ENCODE measurements at regions not wholly inside any gene's neighbourhood (a gene's known extent, or its start where the extent isn't known, plus 50 kb on each side); places are given as distances from the start of the nearest gene placed in this dataset.

DNA sequence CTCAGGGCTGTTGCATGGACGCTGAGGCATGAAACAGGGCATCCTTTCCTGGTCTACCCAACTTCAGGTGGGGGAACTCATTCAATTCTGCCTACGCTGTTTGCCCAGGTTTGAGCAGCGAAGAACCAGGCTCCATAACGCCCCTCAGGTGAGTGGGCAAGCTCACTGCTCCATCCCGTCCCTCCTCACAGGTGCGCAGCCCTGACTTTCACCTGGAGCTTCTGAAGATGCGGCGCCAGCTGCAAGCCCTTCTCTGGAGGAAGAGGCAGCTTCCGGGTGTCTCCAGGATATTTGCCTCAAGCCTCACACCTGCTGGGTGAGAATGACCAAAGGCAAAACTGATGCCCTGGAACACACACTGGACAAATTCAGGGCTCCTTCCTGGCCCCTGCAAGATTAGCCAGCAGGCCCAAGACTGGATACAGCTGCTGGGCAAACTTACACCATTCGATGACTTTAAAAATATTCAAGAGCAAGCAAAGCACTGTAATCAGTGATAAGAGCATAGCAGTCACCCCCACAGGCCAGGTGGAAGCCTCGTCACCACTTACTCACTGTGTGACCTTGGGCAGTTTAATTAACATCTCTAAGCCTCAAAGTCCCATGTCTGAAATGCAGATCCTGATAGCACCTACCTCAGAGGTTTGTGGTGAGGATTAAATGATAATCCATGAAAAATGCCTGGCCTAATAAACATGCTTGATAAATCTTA, 97.7 kb downstream of the GYPC start:
- no peaks in the 10 kb centered on the region for H3K4me1 ChIP-seq (ENCODE audit: insufficient read depth, low read length, poor library complexity, severe bottlenecking)
- TF ChIP-seq EZH2 (IDR thresholded peaks at IDR 0.05; ENCODE audit: borderline replicate concordance, low read depth, low read length, poor library complexity, severe bottlenecking) = no peak
- CTCF ChIA-PET = no interaction called here

GRCh38 chr2:126754240-126755004, 98.5 kb downstream of the GYPC start:
- intact Hi-C loops (cut with micrococcal nuclease; ENCODE audit: unreplicated experiment) = no loop called here
- no peak overlapping the region for H3K27ac ChIP-seq (ENCODE audit: low read depth, low read length, poor library complexity, severe bottlenecking)
- ChIA-PET POLR2A (ENCODE audit: low non-redundant PET) (no interaction called here), CTCF (no interaction called here)
- H3K4me3 ChIP-seq (ENCODE audit: low read depth, low read length, poor library complexity, severe bottlenecking) = no peak overlapping the region
- no peak for DNase-seq (ENCODE audit: low spot score)
- BruUV-seq (replicated peaks) = no TSS peak
- H3K4me1 ChIP-seq (ENCODE audit: insufficient read depth, low read length, poor library complexity, severe bottlenecking) = no peaks in the 10 kb centered on the region
- no peaks in the 10 kb centered on the region for H3K9me3 ChIP-seq (ENCODE audit: low read depth, low read length, poor library complexity, severe bottlenecking)
- H3K27me3 ChIP-seq (replicated peaks; ENCODE audit: insufficient read depth, low read depth, low read length, poor library complexity) = no peaks in the 10 kb centered on the region
- H3K36me3 ChIP-seq (ENCODE audit: insufficient read depth, low read length, poor library complexity, severe bottlenecking) = no peaks in the 10 kb centered on the region
- no peak for TF ChIP-seq EZH2 (IDR thresholded peaks at IDR 0.05; ENCODE audit: borderline replicate concordance, low read depth, low read length, poor library complexity, severe bottlenecking)
- TF ChIP-seq CTCF (conservative IDR thresholded peaks at IDR 0.05; ENCODE audit: low read depth, low read length) = no peak

More for the DNA sequence above, 97.7 kb downstream of the GYPC start:
- H3K27me3 ChIP-seq (replicated peaks; ENCODE audit: insufficient read depth, low read depth, low read length, poor library complexity) = no peaks in the 10 kb centered on the region
- no peak overlapping the region for H3K27ac ChIP-seq (ENCODE audit: low read depth, low read length, poor library complexity, severe bottlenecking)
- POLR2A ChIA-PET (ENCODE audit: low non-redundant PET) = no interaction called here
- H3K36me3 ChIP-seq (ENCODE audit: insufficient read depth, low read length, poor library complexity, severe bottlenecking) = no peaks in the 10 kb centered on the region
- no peaks in the 10 kb centered on the region for H3K9me3 ChIP-seq (ENCODE audit: low read depth, low read length, poor library complexity, severe bottlenecking)
- BruUV-seq (replicated peaks) = no TSS peak
- no peak overlapping the region for H3K4me3 ChIP-seq (ENCODE audit: low read depth, low read length, poor library complexity, severe bottlenecking)
- no peak for DNase-seq (ENCODE audit: low spot score)
- intact Hi-C loops (cut with micrococcal nuclease; ENCODE audit: unreplicated experiment) = no loop called here

DNA sequence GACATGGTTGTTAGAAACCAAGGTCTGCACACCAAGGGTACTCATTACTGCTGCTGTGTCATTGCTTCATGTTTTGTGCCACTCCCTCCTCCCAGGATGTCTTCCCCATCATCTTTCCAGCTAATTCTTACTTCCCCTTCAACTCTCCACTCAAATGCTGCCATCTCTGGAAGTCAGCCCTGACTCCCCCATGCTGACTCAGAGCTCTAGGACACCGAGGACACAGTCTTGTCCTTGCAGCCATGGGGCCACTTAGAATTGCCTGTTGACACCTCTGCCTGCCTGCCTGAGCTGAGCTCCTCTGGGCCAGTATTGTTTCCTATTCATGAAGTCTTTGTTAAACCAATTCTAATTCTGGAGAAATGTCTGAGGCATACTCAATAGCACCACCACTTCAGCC, 100.2 kb downstream of the GYPC start:
- ChIA-PET CTCF (no interaction called here), POLR2A (ENCODE audit: low non-redundant PET) (no interaction called here)
- DNase-seq (ENCODE audit: low spot score) = no peak
- BruUV-seq (replicated peaks) = no TSS peak
- no peak for TF ChIP-seq CTCF (conservative IDR thresholded peaks at IDR 0.05; ENCODE audit: low read depth, low read length)
- no peak for TF ChIP-seq EZH2 (IDR thresholded peaks at IDR 0.05; ENCODE audit: borderline replicate concordance, low read depth, low read length, poor library complexity, severe bottlenecking)
- intact Hi-C loops (cut with micrococcal nuclease; ENCODE audit: unreplicated experiment) = no loop called here
- Histone ChIP-seq H3K4me3 (ENCODE audit: low read depth, low read length, poor library complexity, severe bottlenecking) (no peak overlapping the region), H3K27ac (ENCODE audit: low read depth, low read length, poor library complexity, severe bottlenecking) (no peak overlapping the region), H3K9me3 (ENCODE audit: low read depth, low read length, poor library complexity, severe bottlenecking) (no peaks in the 10 kb centered on the region), H3K36me3 (ENCODE audit: insufficient read depth, low read length, poor library complexity, severe bottlenecking) (no peaks in the 10 kb centered on the region), H3K4me1 (ENCODE audit: insufficient read depth, low read length, poor library complexity, severe bottlenecking) (no peaks in the 10 kb centered on the region), H3K27me3 (replicated peaks; ENCODE audit: insufficient read depth, low read depth, low read length, poor library complexity) (no peaks in the 10 kb centered on the region)

Measured in A673 (cell line).